ENCODE measurements at regions not wholly inside any gene's neighbourhood (a gene's known extent, or its start where the extent isn't known, plus 50 kb on each side); places are given as distances from the start of the nearest gene placed in this dataset.

DNA sequence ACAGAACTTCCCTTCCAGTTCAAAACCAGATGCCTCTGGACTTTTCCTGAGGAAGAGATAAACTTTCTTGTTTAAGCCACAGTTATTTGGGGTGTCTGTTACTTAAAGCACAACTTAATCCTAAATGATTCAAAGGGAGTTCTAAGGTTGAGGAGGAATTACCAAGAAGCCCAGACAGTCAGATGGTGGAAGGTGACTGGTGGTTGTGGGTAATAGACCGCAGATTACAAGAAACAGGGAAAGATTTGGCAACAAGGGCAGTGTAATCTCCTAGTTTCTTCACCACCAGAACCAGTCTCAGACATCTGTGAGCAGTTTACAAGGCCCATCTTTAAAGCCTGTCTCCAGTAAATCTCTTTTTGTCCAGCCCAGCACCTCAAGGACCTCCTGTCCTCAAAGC lies 130.1 kb upstream of the CTTNBP2NL start:
- DNase-seq, result no peak
- Histone ChIP-seq H4K20me1 (ENCODE audit: insufficient read depth, low read length) (no peaks in the 10 kb centered on the region), H3K27me3 (ENCODE audit: control insufficient read depth in 2 of 2, insufficient read depth in 2 of 2, low read length in 2 of 2) (no peaks in the 10 kb centered on the region), H3K79me2 (ENCODE audit: insufficient read depth, low read length) (no peaks in the 10 kb centered on the region), H3K4me1 (ENCODE audit: control insufficient read depth in 1 of 2, insufficient read depth in 2 of 2, low read length in 2 of 2) (no peaks in the 10 kb centered on the region), H3K4me2 (replicated peaks; ENCODE audit: extremely low read depth, low read length, poor library complexity, severe bottlenecking) (no peak overlapping the region), H3K4me3 (replicated peaks in 1 of 3; ENCODE audit: low read depth in 2 of 3, low read length in 3 of 3) (no peak overlapping the region), H3K9ac (ENCODE audit: insufficient read depth, low read length, poor library complexity, severe bottlenecking) (no peak overlapping the region), H3K27ac (ENCODE audit: low read depth in 1 of 2, low read length in 2 of 2) (no peak overlapping the region), H3K9me3 (replicated peaks in 1 of 2; ENCODE audit: control insufficient read depth in 1 of 2, insufficient read depth in 1 of 2, low read length in 2 of 2) (no peaks in the 10 kb centered on the region), H2AFZ (ENCODE audit: insufficient read depth, low read depth, low read length, poor library complexity, severe bottlenecking) (no peak overlapping the region), H3K36me3 (replicated peaks in 1 of 2; ENCODE audit: control insufficient read depth in 1 of 2, insufficient read depth in 2 of 2, low read length in 2 of 2) (no peaks in the 10 kb centered on the region)
- intact Hi-C loops (cut with micrococcal nuclease), result no loop called here
- Mint-ChIP-seq H3K27me3 (ENCODE audit: low read depth in 3 of 3) (peaks cover 0 to 2% (median 0%) of the 10 kb centered on the region in 3 donors), H3K4me1 (no peaks in the 10 kb centered on the region), H3K9me3 (peaks cover 0 to 3% (median 0%) of the 10 kb centered on the region in 7 donors), H3K4me3 (no peak overlapping the region), H3K27ac (no peak overlapping the region), H3K36me3 (no peaks in the 10 kb centered on the region)
- TF ChIP-seq, protein P1, sequence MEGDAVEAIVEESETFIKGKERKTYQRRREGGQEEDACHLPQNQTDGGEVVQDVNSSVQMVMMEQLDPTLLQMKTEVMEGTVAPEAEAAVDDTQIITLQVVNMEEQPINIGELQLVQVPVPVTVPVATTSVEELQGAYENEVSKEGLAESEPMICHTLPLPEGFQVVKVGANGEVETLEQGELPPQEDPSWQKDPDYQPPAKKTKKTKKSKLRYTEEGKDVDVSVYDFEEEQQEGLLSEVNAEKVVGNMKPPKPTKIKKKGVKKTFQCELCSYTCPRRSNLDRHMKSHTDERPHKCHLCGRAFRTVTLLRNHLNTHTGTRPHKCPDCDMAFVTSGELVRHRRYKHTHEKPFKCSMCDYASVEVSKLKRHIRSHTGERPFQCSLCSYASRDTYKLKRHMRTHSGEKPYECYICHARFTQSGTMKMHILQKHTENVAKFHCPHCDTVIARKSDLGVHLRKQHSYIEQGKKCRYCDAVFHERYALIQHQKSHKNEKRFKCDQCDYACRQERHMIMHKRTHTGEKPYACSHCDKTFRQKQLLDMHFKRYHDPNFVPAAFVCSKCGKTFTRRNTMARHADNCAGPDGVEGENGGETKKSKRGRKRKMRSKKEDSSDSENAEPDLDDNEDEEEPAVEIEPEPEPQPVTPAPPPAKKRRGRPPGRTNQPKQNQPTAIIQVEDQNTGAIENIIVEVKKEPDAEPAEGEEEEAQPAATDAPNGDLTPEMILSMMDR (IDR thresholded peaks at IDR 0.05), result no peak
- WGBS (ENCODE audit: insufficient coverage), result no CpG with 5 or more reads among the region's 1 CpG

DNA sequence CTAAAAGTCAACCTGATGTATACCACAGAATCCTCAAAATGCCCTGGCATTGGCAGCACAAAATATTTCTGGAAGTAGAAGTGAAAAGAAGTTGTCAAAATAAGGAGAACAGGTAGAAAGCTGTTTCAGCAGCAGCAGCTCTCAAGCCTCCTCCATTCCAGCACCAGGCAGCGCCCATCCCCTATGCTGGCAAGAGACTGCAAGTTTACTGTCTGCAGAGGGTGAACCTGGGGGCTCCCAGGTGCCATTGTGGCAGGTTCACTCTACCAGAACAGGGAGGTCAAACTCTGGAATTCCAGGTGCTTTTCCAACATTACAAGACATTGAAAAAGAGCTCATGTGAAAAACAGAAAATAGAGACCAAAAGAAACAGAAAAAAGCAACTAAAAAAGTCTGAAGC lies 128.8 kb upstream of the CTTNBP2NL start:
- H3K4me2 ChIP-seq (replicated peaks; ENCODE audit: extremely low read depth, low read length, poor library complexity, severe bottlenecking), result no peak overlapping the region
- H3K4me1 ChIP-seq (ENCODE audit: control insufficient read depth in 1 of 2, insufficient read depth in 2 of 2, low read length in 2 of 2), result no peaks in the 10 kb centered on the region
- Mint-ChIP-seq H3K4me3 (no peak overlapping the region), H3K9me3 (peaks cover 0 to 3% (median 0%) of the 10 kb centered on the region in 7 donors), H3K27me3 (ENCODE audit: low read depth in 3 of 3) (peaks cover 0 to 2% (median 0%) of the 10 kb centered on the region in 3 donors), H3K27ac (no peak overlapping the region), H3K4me1 (no peaks in the 10 kb centered on the region), H3K36me3 (no peaks in the 10 kb centered on the region)
- no peaks in the 10 kb centered on the region for H4K20me1 ChIP-seq (ENCODE audit: insufficient read depth, low read length)
- H3K9me3 ChIP-seq (replicated peaks in 1 of 2; ENCODE audit: control insufficient read depth in 1 of 2, insufficient read depth in 1 of 2, low read length in 2 of 2), result no peaks in the 10 kb centered on the region
- intact Hi-C loops (cut with micrococcal nuclease), result no loop called here
- H2AFZ ChIP-seq (ENCODE audit: insufficient read depth, low read depth, low read length, poor library complexity, severe bottlenecking), result no peak overlapping the region
- TF ChIP-seq, protein P1 (IDR thresholded peaks at IDR 0.05), result no peak
- no peaks in the 10 kb centered on the region for H3K79me2 ChIP-seq (ENCODE audit: insufficient read depth, low read length)
- no peak overlapping the region for H3K4me3 ChIP-seq (replicated peaks in 1 of 3; ENCODE audit: low read depth in 2 of 3, low read length in 3 of 3)
- H3K27me3 ChIP-seq (ENCODE audit: control insufficient read depth in 2 of 2, insufficient read depth in 2 of 2, low read length in 2 of 2), result no peaks in the 10 kb centered on the region
- no peak overlapping the region for H3K9ac ChIP-seq (ENCODE audit: insufficient read depth, low read length, poor library complexity, severe bottlenecking)
- WGBS (ENCODE audit: insufficient coverage), result 100% methylated on average over 1 of the region's 1 CpG
- DNase-seq, result no peak
- no peak overlapping the region for H3K27ac ChIP-seq (ENCODE audit: low read depth in 1 of 2, low read length in 2 of 2)
- H3K36me3 ChIP-seq (replicated peaks in 1 of 2; ENCODE audit: control insufficient read depth in 1 of 2, insufficient read depth in 2 of 2, low read length in 2 of 2), result no peaks in the 10 kb centered on the region

All from CD14-positive monocyte (primary cell).